Smooth muscle cell (in vitro differentiated cells): ENCODE measurements at regions not wholly inside any gene's neighbourhood (a gene's known extent, or its start where the extent isn't known, plus 50 kb on each side); places are given as distances from the start of the nearest gene placed in this dataset.

ENCODE experiments used
- DNase-seq: peaks from one replicate; lab custom pipeline; 2025; ENCODE audit not compliant: unreplicated experiment; lab: John Stamatoyannopoulos, UW
- H2AFZ ChIP-seq: fragments of 200-600 bp; sonication (generic); 2 replicates; pipeline ENCODE4 v1.6.0; 2016; ENCODE audit warnings: antibody characterized with exemption, low read depth, mild to moderate bottlenecking
- H3F3A ChIP-seq: fragments of 200-600 bp; sonication (generic); 2 replicates; pipeline ENCODE4 v1.6.0; 2017; ENCODE audit warnings: antibody characterized with exemption, low read depth
- H3K27ac ChIP-seq: fragments of 200-600 bp; sonication (generic); 2 replicates; pipeline ENCODE4 v1.5.1; 2016; ENCODE audit warnings: low read depth, mild to moderate bottlenecking
- H3K27me3 ChIP-seq: fragments of 200-600 bp; sonication (generic); 2 replicates; pipeline ENCODE4 v1.6.1; 2016; ENCODE audit warnings: low read depth, mild to moderate bottlenecking
- H3K36me3 ChIP-seq: fragments of 200-600 bp; sonication (generic); 2 replicates; pipeline ENCODE4 v1.5.1; 2016; ENCODE audit warnings: low read depth
- H3K4me1 ChIP-seq: fragments of 200-600 bp; sonication (generic); 2 replicates; pipeline ENCODE4 v1.5.1; 2016; ENCODE audit warnings: low read depth
- H3K4me2 ChIP-seq: fragments of 200-600 bp; sonication (generic); 2 replicates; pipeline ENCODE4 v1.6.0; 2016; ENCODE audit warnings: mild to moderate bottlenecking
- H3K4me3 ChIP-seq: fragments of 200-600 bp; sonication (generic); 2 replicates; pipeline ENCODE4 v1.5.1; 2016; ENCODE audit warnings: mild to moderate bottlenecking
- H3K79me2 ChIP-seq: fragments of 200-600 bp; sonication (generic); 2 replicates; pipeline ENCODE4 v1.6.0; 2016; ENCODE audit warnings: low read depth, mild to moderate bottlenecking
- H3K9ac ChIP-seq: fragments of 200-600 bp; sonication (generic); 2 replicates; pipeline ENCODE4 v1.6.0; 2016; ENCODE audit warnings: low read depth
- H3K9me3 ChIP-seq: fragments of 200-600 bp; sonication (generic); replicated peaks from 2 replicates; pipeline ENCODE4 v1.5.1; 2016; ENCODE audit warnings: low read depth
- H4K20me1 ChIP-seq: fragments of 200-600 bp; sonication (generic); 2 replicates; pipeline ENCODE4 v1.6.0; 2016; ENCODE audit warnings: low read depth
- WGBS: methylation state at CpG from one replicate; pipeline ENCODE4 v1.1.7; 2016; ENCODE audit warnings: low lambda C conversion rate; 5-methylcytosine and 5-hydroxymethylcytosine counted together
- TF ChIP-seq, protein P1 (sequence below): fragments of 200-600 bp; sonication (generic); IDR thresholded peaks from 2 replicates; pipeline ENCODE4 v1.5.1; 2017; ENCODE audit warnings: borderline replicate concordance, mild to moderate bottlenecking, antibody characterized with exemption; ENCODE audit not compliant: insufficient read depth, poor library complexity, severe bottlenecking

DNA sequence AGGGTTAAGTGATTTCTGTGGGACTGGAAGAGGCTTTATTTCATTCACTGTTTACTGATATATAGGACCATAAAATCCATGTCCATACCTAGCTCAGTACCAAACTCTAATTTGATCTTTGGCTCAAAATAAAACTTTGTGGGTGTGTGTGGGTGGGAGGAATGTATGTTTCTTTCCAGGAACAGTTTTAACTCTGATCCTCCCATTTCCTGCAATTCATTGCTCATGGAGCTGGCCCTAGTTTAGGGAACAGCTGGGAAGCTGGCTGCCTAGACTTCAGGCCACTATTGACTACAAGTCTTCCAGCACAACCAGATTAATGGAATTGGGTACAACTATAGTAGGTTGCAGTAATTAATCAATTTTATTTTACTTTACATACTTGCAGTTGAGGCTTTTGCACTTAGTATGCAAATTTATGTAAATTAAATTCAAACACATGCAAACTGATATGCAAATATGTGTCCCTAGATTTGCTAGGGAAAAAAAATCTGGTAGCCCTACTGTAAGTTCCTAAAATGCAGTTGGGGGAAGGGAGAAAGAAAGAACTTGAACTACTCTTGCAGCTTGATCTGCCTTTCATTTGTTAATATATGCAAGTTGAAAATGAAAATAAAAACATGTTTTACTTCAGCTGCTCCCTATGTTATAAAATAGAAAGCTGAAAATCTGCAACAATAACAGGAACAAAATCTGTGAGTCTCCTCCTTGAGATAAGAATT lies 1070.3 kb upstream of the CELF4 start:
- peak overlapping the region; percentile 11 for H2AFZ ChIP-seq
- H3K9ac ChIP-seq, result no peak overlapping the region
- H3K36me3 ChIP-seq, result no peaks in the 10 kb centered on the region
- DNase-seq, result no peak
- no peaks in the 10 kb centered on the region for H3K9me3 ChIP-seq
- H3K27me3 ChIP-seq, result no peaks in the 10 kb centered on the region
- peak overlapping the region; percentile 26 for H3K4me2 ChIP-seq
- H3K27ac ChIP-seq, result no peak overlapping the region
- TF ChIP-seq, protein P1, sequence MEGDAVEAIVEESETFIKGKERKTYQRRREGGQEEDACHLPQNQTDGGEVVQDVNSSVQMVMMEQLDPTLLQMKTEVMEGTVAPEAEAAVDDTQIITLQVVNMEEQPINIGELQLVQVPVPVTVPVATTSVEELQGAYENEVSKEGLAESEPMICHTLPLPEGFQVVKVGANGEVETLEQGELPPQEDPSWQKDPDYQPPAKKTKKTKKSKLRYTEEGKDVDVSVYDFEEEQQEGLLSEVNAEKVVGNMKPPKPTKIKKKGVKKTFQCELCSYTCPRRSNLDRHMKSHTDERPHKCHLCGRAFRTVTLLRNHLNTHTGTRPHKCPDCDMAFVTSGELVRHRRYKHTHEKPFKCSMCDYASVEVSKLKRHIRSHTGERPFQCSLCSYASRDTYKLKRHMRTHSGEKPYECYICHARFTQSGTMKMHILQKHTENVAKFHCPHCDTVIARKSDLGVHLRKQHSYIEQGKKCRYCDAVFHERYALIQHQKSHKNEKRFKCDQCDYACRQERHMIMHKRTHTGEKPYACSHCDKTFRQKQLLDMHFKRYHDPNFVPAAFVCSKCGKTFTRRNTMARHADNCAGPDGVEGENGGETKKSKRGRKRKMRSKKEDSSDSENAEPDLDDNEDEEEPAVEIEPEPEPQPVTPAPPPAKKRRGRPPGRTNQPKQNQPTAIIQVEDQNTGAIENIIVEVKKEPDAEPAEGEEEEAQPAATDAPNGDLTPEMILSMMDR, result no peak
- H3K79me2 ChIP-seq, result no peaks in the 10 kb centered on the region
- no peak overlapping the region for H3K4me3 ChIP-seq
- no peaks in the 10 kb centered on the region for H3K4me1 ChIP-seq
- H4K20me1 ChIP-seq, result no peaks in the 10 kb centered on the region
- H3F3A ChIP-seq, result no peaks in the 10 kb centered on the region

DNA sequence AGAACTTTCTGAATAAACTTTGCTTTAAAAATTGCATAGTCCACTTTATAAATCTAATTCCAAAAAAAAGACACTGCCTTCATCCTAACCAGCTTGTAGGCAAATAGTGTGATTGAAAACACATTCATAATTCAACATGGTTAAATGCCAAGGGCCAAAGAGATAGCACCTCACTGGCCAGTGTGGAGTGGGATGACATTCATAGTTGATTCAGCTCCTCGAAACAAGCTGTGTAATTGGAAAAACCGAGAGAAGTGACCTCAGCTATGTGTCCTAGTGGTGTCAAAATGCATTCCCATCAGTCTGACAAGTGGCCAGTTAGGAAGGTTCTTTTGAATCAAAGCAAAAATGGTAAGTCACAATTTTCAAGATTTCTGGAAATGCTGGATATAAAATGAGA lies 1068.5 kb upstream of the CELF4 start:
- Histone ChIP-seq H3K4me3 (no peak overlapping the region), H3F3A (no peaks in the 10 kb centered on the region), H3K4me1 (no peaks in the 10 kb centered on the region), H3K27me3 (no peaks in the 10 kb centered on the region), H3K4me2 (no peak overlapping the region), H4K20me1 (no peaks in the 10 kb centered on the region), H3K36me3 (no peaks in the 10 kb centered on the region), H2AFZ (no peak overlapping the region), H3K9ac (no peak overlapping the region), H3K27ac (no peak overlapping the region), H3K9me3 (no peaks in the 10 kb centered on the region), H3K79me2 (no peaks in the 10 kb centered on the region)
- WGBS, result 66% methylated on average over 2 of the region's 2 CpGs
- TF ChIP-seq, protein P1, result no peak
- no peak for DNase-seq

DNA sequence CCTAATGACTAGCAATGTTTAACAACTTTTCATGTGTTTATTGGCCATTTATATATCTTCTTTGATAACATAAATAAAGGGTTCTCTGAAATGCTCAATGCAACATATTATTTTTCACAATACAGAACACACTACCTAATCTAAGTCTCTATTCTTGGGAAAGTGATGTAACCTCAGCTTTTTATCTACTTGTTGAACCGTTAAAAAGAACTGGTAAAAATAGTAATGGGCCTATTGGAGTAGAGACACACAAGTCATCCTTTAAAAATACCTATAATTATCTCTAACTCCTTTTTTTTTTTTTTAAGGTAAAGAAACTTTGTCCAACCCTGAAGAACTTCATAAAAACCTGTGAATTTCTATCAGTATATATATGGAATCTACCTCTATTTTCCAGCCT lies 1067.7 kb upstream of the CELF4 start:
- H3K79me2 ChIP-seq, result no peaks in the 10 kb centered on the region

More for the DNA sequence above, 1067.7 kb upstream of the CELF4 start:
- H4K20me1 ChIP-seq, result no peaks in the 10 kb centered on the region
- H3K36me3 ChIP-seq, result no peaks in the 10 kb centered on the region
- TF ChIP-seq, protein P1, result no peak
- H3K9ac ChIP-seq, result no peak overlapping the region
- H3K4me1 ChIP-seq, result no peaks in the 10 kb centered on the region
- H3K27ac ChIP-seq, result no peak overlapping the region
- WGBS, result 49% methylated on average over 1 of the region's 1 CpG
- no peak overlapping the region for H3K4me3 ChIP-seq
- no peaks in the 10 kb centered on the region for H3K9me3 ChIP-seq
- no peak overlapping the region for H3K4me2 ChIP-seq
- no peaks in the 10 kb centered on the region for H3K27me3 ChIP-seq
- no peak for DNase-seq
- H3F3A ChIP-seq, result no peaks in the 10 kb centered on the region
- no peak overlapping the region for H2AFZ ChIP-seq
